Muscle of back (tissue), 3 donors: ENCODE measurements at regions not wholly inside any gene's neighbourhood (a gene's known extent, or its start where the extent isn't known, plus 50 kb on each side); places are given as distances from the start of the nearest gene placed in this dataset.
"Not testable (repeated sequence)": the region's sequence is repeated elsewhere in the genome, so short reads cannot be mapped to it uniquely, and the experiment has no call there.

ENCODE experiments used
- DNase-seq, 3 donors: peaks; one replicate each; pipeline versions ENCODE4 v3.0.0 to v3.0.0-alpha.2; 2013

DNA sequence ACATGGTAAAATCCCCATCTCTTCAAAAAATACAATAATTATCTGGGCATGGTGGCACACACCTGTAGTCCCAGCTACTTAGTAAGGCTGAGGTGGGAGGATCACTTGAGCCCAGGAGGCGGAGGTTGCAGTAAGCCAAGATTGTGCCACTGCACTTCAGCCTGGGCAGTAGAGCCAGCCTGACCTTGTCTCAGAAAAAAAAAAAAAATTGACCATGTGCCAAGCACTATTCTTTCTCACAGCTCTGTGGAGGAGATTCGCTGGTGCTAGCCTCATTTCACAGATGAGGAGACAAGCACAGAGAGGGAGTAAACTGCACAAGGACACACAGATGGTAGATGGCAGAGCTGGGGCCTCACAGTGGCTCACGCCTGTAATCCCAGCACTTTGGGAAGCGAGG lies 131.8 kb upstream of the JARID2 start:
- no peak for DNase-seq

DNA sequence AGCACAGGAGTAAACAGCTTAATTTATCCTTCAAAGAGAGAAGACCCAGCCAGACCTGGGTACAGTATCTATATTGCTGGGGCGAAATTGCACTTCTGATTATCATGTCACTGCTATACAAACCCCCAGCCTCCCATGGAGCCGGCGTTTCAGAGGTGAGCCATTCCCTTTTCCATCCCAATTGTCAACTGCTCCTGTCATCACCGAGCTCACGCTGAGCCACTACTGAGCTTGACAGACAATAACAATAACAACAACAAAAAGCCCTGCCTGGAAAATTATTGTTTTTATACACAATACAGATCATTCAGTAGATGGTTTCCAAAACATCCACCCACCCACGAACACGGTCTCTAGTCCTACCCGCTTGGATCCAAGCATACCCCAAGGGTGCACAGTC lies 129.0 kb upstream of the JARID2 start:
- DNase-seq: no peak

DNA sequence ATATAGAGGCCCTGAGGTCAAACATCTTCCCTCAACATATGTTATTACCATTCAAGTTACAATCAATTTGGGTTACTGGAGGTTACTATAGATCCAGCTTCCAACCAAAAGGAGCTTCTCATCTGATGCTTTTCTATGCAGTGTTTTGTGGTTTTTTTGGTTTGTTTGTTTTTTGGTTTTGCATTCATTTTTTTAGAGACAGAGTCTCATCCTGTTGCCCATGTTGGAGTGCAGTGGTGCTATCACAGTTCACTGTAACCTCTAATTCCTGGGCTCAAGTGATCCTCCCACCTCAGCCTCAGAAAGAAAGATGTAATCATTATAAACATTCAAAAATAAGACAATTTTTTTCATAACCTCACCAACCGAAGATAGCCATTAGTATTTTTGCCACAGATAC lies 124.4 kb upstream of the JARID2 start:
- DNase-seq: no peak

DNA sequence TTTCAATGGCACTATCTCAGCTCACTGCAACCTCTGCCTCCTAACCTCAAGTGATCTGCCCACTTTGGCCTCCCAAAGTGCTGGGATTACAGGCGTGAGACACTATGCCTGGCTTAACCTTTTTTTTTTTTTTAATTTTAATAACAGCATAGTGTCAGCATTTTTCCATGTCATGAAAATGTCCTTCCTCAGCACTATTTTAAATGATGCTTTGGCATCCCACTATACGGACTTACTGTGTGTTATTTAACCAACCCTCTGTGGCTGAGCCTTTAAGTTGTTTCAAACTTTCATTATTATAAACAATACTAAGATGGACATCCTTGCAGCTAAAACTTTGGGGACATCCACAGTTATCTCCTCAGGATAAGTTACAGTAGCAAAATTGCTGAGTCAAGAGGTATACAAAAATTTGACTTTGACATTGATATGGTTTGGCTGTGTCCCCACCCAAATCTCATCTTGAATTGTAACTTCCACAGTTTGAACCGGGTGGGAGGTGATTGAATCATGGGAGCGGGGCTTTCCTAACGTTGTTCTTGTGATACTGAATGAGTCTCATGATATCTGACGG lies 123.8 kb upstream of the JARID2 start:
- DNase-seq: no peak

GRCh38 chr6:15129887-15130286 lies 116.0 kb upstream of the JARID2 start:
- DNase-seq: no peak

- DNase-seq: no peak
Measured at GRCh38 chr6:15131234-15131633, 114.6 kb upstream of the JARID2 start.

DNA sequence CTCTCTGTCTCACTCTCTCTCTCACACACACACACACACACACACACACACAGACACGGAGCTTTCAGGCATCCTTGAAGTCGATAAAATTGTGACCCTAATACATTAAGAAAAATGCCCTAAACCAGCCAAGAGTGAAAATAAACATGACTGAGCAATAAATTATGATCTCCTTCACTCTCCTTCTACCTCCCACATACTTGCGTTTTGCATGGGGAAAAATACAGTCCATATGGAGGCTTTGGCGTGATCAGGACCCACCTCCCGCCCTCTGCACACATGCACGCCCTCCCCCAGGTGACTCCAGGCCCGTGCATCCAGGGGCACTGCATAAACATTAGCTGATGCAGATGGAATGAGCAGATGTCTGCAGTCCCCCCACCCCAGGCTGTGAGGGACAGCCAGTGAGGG lies 114.2 kb upstream of the JARID2 start:
- DNase-seq: no peak

- DNase-seq: no peak
Measured at GRCh38 chr6:15132167-15132566, 113.7 kb upstream of the JARID2 start.

- peak in 1 of 3 donors; percentile 61 for DNase-seq
Measured at GRCh38 chr6:15132854-15133670, 112.8 kb upstream of the JARID2 start.

- no peak for DNase-seq
Measured at GRCh38 chr6:15137086-15137485, 108.8 kb upstream of the JARID2 start.

- DNase-seq: no peak
Measured at GRCh38 chr6:15143086-15143485, 102.8 kb upstream of the JARID2 start.

DNA sequence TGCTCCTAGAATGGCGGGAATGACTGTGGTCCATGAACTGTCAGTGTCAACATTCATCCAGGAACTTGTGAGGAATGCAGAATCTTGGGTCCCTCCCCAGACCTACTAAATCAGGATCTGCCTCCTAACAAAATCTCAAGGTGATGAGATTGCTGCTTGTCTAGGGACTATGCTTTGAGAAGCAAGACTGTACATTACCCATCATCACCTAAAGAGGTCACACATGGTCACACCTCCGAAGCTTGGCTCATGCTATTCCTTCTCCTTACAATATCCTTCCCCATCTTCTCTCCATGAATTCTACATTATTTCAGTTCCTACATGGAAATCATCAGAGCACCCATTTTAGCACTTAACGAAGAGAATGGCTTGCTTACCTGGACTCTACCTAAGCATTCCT lies 102.3 kb upstream of the JARID2 start:
- no peak for DNase-seq

DNA sequence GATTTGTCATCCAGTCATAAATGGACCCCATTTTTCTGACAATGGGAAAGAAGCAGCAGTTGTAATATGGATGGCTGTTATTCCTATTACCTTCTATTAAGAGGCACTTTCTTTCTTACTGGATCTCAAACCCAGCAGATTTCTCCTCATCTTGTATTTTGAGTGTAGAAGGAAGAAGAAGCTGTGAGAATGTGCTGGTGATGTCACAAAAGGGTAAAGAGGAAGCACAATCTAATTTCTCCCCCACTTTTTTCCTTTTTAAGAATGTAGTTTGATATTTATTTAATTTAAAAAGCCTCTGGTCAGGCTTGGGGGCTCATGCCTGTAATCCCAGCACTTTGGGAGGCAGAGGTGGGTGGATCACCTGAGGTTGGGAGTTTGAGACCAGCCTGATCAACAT lies 100.0 kb upstream of the JARID2 start:
- no peak for DNase-seq

DNA sequence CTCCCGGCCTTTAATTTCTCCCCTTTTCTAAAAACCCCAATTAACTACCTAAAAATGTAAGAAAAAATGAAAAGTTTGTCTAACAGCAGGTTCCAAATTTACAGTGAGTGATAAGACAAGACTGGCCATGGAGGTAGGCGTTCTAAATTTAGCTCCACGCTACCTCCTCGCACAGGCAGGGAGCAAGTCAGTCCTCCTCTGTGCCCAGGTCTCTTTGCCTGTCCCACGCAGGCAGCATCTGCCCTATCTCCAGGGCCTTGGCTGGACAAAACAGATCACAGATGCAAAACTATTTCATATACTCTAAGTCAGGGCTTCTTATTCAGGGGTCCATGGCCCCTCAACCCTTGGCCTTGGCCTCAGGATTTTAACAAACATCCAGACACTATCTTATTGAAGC lies 98.0 kb upstream of the JARID2 start:
- no peak for DNase-seq

DNA sequence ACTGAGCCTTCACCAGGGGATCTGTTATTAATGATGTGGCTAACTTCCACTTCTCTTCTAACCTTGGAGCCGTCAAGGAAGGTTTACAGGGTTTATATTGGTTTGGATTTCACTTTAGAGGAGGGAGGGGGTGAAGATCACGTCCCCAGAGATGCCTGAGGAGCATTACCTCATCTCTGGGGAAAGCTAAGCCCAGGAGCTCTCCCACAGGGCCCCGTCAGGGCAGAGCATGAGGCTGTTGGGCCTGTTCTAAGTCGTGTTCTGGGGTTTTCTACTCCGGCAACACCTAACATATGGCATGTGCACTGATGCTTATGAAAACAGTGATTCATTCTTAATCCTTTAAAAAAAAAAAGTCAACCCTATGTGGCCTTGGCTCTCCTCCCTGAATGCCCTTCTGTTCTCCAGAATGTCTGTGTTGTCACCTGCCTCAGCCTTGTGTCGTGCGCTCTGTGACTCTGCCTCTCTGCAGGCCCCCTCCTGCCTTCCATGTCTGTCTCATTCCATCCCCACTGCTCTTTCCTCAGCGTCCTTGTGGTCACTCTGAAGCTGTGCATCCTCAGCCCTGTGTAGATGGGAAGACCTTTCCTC lies 97.4 kb upstream of the JARID2 start:
- peak in 1 of 3 donors; percentile 29 for DNase-seq

DNA sequence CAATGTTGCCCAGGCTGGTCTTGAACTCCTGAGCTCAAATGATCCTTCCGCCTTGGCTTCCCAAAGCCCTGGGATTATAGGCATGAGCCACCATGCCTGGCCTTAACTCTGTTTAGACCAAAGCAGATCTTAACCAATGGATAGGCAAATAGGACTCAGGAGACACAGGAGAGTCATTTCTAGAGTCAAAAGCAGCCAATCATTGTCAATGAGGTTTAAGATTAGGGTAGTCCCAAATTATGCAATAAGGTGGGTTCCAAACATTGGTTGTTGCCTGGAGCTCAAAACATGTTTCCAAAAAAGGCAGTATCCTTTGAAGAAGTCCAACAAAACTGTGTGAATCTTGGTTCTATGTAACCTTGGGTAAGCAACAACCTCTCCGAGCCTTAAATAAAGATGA lies 95.7 kb upstream of the JARID2 start:
- no peak for DNase-seq

DNA sequence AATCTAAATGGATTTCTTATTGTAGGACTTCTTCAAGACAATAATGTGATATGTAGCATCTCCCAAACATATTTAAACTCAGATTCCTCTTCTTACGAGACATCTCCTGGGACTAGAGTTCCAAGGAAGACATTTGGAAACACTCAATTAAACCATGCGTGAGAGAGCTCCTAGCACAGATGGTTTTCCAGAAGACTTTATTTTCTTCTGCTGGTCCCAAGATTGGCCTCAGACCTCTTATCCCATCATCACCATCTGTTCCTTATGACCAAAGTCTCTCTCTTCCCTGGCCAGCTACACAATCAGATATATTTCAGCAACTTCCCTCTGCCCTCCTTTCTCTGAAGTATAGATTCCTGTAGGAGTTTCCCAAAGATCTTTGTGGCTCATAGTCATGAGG lies 93.2 kb upstream of the JARID2 start:
- peak in 2 of 3 donors; percentile 27 to 57 for DNase-seq

- DNase-seq: no peak
Measured at GRCh38 chr6:15153191-15153590, 92.7 kb upstream of the JARID2 start.

GRCh38 chr6:15157479-15157878 lies 88.4 kb upstream of the JARID2 start:
- DNase-seq: no peak

DNA sequence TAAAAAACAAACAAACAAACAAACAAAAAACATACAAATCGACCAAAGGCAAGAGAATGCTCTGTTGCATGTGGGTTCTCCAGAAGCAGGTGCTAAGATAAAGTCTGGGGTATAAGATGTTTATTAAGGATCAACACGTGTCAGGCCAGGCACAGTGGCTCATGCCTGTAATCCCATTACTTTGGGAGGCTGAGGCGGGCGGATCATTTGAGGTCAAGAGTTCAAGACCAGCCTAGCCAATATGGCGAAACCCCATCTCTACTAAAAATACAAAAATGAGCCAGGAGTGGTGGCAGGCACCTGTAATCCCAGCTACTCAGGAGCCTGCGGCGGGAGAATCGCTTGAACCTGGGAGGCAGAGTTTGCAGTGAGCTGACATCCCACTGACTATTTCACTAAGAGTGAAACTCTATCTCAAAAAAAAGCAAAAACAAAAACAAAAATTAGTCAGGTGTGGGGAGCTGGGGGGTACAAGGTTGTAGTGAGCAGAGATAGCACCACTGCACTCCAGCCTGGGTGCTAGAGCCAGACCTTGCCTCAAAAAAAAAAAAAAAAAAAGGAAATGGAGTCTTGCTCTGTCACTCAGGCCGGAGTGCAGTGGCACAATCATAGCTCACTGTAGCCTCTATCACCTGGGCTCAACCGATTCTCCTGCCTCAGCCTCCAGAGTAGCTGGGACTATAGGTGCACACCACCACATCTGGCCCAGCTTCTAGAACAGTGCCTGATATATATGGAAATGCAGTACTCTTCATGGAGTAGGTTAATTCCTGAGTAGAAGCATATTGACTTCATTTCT lies 86.8 kb upstream of the JARID2 start:
- DNase-seq: no peak

DNA sequence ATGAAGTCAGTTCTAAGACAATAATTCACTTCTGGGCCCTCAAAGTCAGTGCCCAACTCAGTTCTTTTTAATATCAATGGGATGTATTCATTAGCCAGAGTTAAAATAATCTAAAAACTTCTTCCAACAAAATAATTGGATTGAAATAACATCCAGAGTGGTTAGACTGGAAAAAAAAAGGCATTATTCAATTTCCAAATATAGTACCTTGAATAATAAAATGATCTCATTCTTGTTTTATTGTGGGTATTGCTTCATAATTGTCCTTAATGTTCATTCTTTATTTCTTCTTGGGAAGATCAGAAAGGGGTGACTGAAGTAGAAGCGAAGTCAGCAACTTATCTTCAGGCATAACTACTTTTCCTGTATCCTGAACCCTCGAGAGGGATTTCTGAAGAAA lies 85.1 kb upstream of the JARID2 start:
- no peak for DNase-seq

GRCh38 chr6:15164855-15165254 lies 81.0 kb upstream of the JARID2 start:
- not testable (repeated sequence) for DNase-seq

DNA sequence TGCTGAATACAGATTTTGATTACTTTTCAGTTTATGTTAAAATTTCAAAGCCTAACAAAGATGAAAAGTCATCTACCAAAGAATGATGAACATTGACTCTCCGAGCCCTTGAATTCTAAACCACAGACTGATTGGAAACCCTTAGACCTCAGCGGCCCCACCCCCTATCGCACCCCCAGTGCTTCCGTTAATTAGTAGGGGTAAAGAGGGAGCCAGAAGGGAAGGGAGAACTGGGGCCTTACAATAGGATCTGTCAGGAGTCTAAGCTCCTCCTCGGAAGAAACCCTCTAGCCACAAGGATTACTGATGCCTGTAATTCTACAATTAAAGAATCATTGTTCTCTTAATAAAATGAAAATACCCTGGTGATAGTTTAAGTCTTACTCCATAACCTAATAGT lies 79.7 kb upstream of the JARID2 start:
- DNase-seq: no peak
